ENCODE measurements at regions not wholly inside any gene's neighbourhood (a gene's known extent, or its start where the extent isn't known, plus 50 kb on each side); places are given as distances from the start of the nearest gene placed in this dataset.
A peak's percentile ranks its signal among the peaks of the same experiment; 100 is the strongest.

- no peak overlapping the region for H3K4me3 Mint-ChIP-seq
- peak; percentile 91 for ATAC-seq
- TF ChIP-seq ZNF331 (CRISPR knock-in tag; IDR thresholded peaks at IDR 0.05; ENCODE audit: low read depth) = no peak
- TF ChIP-seq, protein P1, sequence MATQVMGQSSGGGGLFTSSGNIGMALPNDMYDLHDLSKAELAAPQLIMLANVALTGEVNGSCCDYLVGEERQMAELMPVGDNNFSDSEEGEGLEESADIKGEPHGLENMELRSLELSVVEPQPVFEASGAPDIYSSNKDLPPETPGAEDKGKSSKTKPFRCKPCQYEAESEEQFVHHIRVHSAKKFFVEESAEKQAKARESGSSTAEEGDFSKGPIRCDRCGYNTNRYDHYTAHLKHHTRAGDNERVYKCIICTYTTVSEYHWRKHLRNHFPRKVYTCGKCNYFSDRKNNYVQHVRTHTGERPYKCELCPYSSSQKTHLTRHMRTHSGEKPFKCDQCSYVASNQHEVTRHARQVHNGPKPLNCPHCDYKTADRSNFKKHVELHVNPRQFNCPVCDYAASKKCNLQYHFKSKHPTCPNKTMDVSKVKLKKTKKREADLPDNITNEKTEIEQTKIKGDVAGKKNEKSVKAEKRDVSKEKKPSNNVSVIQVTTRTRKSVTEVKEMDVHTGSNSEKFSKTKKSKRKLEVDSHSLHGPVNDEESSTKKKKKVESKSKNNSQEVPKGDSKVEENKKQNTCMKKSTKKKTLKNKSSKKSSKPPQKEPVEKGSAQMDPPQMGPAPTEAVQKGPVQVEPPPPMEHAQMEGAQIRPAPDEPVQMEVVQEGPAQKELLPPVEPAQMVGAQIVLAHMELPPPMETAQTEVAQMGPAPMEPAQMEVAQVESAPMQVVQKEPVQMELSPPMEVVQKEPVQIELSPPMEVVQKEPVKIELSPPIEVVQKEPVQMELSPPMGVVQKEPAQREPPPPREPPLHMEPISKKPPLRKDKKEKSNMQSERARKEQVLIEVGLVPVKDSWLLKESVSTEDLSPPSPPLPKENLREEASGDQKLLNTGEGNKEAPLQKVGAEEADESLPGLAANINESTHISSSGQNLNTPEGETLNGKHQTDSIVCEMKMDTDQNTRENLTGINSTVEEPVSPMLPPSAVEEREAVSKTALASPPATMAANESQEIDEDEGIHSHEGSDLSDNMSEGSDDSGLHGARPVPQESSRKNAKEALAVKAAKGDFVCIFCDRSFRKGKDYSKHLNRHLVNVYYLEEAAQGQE (IDR thresholded peaks at IDR 0.05; ENCODE audit: unreplicated experiment) = no peak
- TF ChIP-seq ZNF114 (CRISPR knock-in tag; IDR thresholded peaks at IDR 0.05) = no peak
- TF ChIP-seq STAT1 (IDR thresholded peaks at IDR 0.05; ENCODE audit: unreplicated experiment) = no peak
- TF ChIP-seq JUNB (IDR thresholded peaks at IDR 0.05; ENCODE audit: unreplicated experiment) = no peak
- TF ChIP-seq EZH2phosphoT487 (IDR thresholded peaks at IDR 0.05; ENCODE audit: unreplicated experiment) = no peak
- no peaks in the 10 kb centered on the region for H3K27me3 ChIP-seq (ENCODE audit: insufficient read depth)
- H3K9me3 Mint-ChIP-seq = no peaks in the 10 kb centered on the region
- H4K20me1 ChIP-seq (replicated peaks; ENCODE audit: insufficient read depth) = no peaks in the 10 kb centered on the region
- no peaks in the 10 kb centered on the region for H3K4me1 ChIP-seq (ENCODE audit: insufficient read depth)
- no peak overlapping the region for H3K4me3 ChIP-seq
- H3K79me2 ChIP-seq (replicated peaks; ENCODE audit: insufficient read depth) = no peaks in the 10 kb centered on the region
- no peaks in the 10 kb centered on the region for H3K9me2 ChIP-seq (ENCODE audit: insufficient read depth)
- H3K27ac Mint-ChIP-seq = no peak overlapping the region
- no peaks in the 10 kb centered on the region for H3K36me3 ChIP-seq (ENCODE audit: insufficient read depth)
- no peaks in the 10 kb centered on the region for H3K36me3 Mint-ChIP-seq (ENCODE audit: low read depth)
- peak; percentile 44 for DNase-seq (ENCODE audit: low spot score)
- H3K4me1 Mint-ChIP-seq = peaks cover 6% of the 10 kb centered on the region; the same call in 2 of the 3 replicates
- H2AFZ ChIP-seq = peak overlapping the region; percentile 4; the same call in 1 of the 2 replicates
- no peak overlapping the region for H3K4me2 ChIP-seq
- H3F3A ChIP-seq (replicated peaks; ENCODE audit: low read depth) = no peaks in the 10 kb centered on the region
- H3K27ac ChIP-seq (ENCODE audit: low read depth) = no peak overlapping the region
- H3K27me3 Mint-ChIP-seq (ENCODE audit: insufficient read depth, low read depth, poor library complexity) = peaks cover 2% of the 10 kb centered on the region
Observed at GRCh38 chr4:104210420-104210819, 284.3 kb downstream of the CXXC4 start.

DNA sequence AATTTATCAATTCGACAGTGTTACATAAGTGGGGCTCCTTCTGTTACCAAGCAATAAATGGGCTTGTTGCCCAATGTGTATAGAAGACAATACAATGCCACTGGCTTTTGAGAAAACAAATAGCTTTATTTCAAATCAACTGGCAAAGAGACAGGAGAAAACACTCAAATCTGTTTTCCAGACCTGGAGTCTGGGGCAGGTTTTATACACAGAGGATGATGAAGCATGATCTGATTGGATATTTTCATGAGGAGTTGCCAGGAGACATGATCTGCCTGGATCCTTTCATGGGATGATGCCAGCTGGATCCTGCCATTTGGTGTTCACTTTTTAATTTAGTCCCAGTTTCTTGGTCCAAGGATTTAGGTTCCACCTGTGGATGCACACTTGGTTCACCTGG is 287.9 kb downstream of the CXXC4 start:
- no peaks in the 10 kb centered on the region for H3K4me1 ChIP-seq (ENCODE audit: insufficient read depth)
- no peak overlapping the region for H3K4me3 Mint-ChIP-seq
- no peak overlapping the region for H3K4me2 ChIP-seq
- no peak overlapping the region for H3K27ac Mint-ChIP-seq
- no peaks in the 10 kb centered on the region for H3F3A ChIP-seq (replicated peaks; ENCODE audit: low read depth)
- no peaks in the 10 kb centered on the region for H3K9me2 ChIP-seq (ENCODE audit: insufficient read depth)
- H3K27ac ChIP-seq (ENCODE audit: low read depth) = no peak overlapping the region
- DNase-seq (ENCODE audit: low spot score) = no peak
- no peak for ATAC-seq
- peaks cover 2% of the 10 kb centered on the region for H3K27me3 Mint-ChIP-seq (ENCODE audit: insufficient read depth, low read depth, poor library complexity)
- no peak overlapping the region for H3K4me3 ChIP-seq
- H3K36me3 ChIP-seq (ENCODE audit: insufficient read depth) = no peaks in the 10 kb centered on the region
- no peaks in the 10 kb centered on the region for H4K20me1 ChIP-seq (replicated peaks; ENCODE audit: insufficient read depth)
- H3K36me3 Mint-ChIP-seq (ENCODE audit: low read depth) = no peaks in the 10 kb centered on the region
- H2AFZ ChIP-seq = no peak overlapping the region
- H3K4me1 Mint-ChIP-seq = peaks cover 6% of the 10 kb centered on the region; the same call in 2 of the 3 replicates
- no peaks in the 10 kb centered on the region for H3K79me2 ChIP-seq (replicated peaks; ENCODE audit: insufficient read depth)
- H3K9me3 Mint-ChIP-seq = no peaks in the 10 kb centered on the region; the same call in 2 of the 3 replicates
- no peaks in the 10 kb centered on the region for H3K27me3 ChIP-seq (ENCODE audit: insufficient read depth)
- no peak for TF ChIP-seq NANOG (IDR thresholded peaks at IDR 0.05; ENCODE audit: borderline replicate concordance)
- no peak for TF ChIP-seq ZNF331 (CRISPR knock-in tag; IDR thresholded peaks at IDR 0.05; ENCODE audit: low read depth)
- no peak for TF ChIP-seq JUNB (IDR thresholded peaks at IDR 0.05; ENCODE audit: unreplicated experiment)
- no peak for TF ChIP-seq CTCF (conservative IDR thresholded peaks at IDR 0.05; ENCODE audit: low read depth in 2 of 2)
- TF ChIP-seq STAT1 (IDR thresholded peaks at IDR 0.05; ENCODE audit: unreplicated experiment) = no peak
- no peak for TF ChIP-seq EZH2 (IDR thresholded peaks at IDR 0.05; ENCODE audit: low read depth, unreplicated experiment)
- no peak for TF ChIP-seq ETS1 (IDR thresholded peaks at IDR 0.05)
- TF ChIP-seq EZH2phosphoT487 (IDR thresholded peaks at IDR 0.05; ENCODE audit: unreplicated experiment) = no peak
- no peak for TF ChIP-seq POLR2AphosphoS5 (IDR thresholded peaks at IDR 0.05; ENCODE audit: low read depth)
- no peak for TF ChIP-seq ZNF114 (CRISPR knock-in tag; IDR thresholded peaks at IDR 0.05)
- TF ChIP-seq CREB1 (CRISPR knock-in tag; IDR thresholded peaks at IDR 0.05; ENCODE audit: low read depth) = no peak
- TF ChIP-seq, protein P1 (IDR thresholded peaks at IDR 0.05; ENCODE audit: unreplicated experiment) = no peak

All from GM23338 (cell line).